ENCODE measurements at regions not wholly inside any gene's neighbourhood (a gene's known extent, or its start where the extent isn't known, plus 50 kb on each side); places are given as distances from the start of the nearest gene placed in this dataset.

GRCh38 chr13:69458013-69458412 is 649.6 kb upstream of the ATXN8OS start:
- Histone ChIP-seq H3K36me3 (ENCODE audit: control insufficient read depth in 2 of 2, insufficient read depth in 1 of 2, low read length in 2 of 2) (no peaks in the 10 kb centered on the region), H3K27ac (ENCODE audit: extremely low read depth, low read depth, low read length) (no peak overlapping the region), H3K4me3 (ENCODE audit: low read depth, low read length) (no peak overlapping the region), H3K4me1 (ENCODE audit: control insufficient read depth, insufficient read depth, low read length) (no peaks in the 10 kb centered on the region), H3K9me3 (ENCODE audit: control insufficient read depth, insufficient read depth, low read depth, low read length) (no peaks in the 10 kb centered on the region)
- ChIA-PET CTCF (no interaction called here), POLR2A (no interaction called here)
- TF ChIP-seq ZBTB21 (tag by site-specific recombination; IDR thresholded peaks at IDR 0.05) = no peak
- no peak for TF ChIP-seq YY2 (tag by site-specific recombination; IDR thresholded peaks at IDR 0.05)
- no peak for TF ChIP-seq ZNF311 (tag by site-specific recombination; IDR thresholded peaks at IDR 0.05; ENCODE audit: borderline replicate concordance)
- no peak for TF ChIP-seq ZNF157 (tag by site-specific recombination; IDR thresholded peaks at IDR 0.05)
- TF ChIP-seq TCF7L2 (IDR thresholded peaks at IDR 0.05; ENCODE audit: borderline replicate concordance, low read depth, low read length) = peak; percentile 72
- TF ChIP-seq ZNF132 (tag by site-specific recombination; IDR thresholded peaks at IDR 0.05; ENCODE audit: borderline replicate concordance) = no peak
- no peak for TF ChIP-seq ZNF629 (tag by site-specific recombination; IDR thresholded peaks at IDR 0.05)
- TF ChIP-seq ZNF660 (tag by site-specific recombination; IDR thresholded peaks at IDR 0.05) = no peak

DNA sequence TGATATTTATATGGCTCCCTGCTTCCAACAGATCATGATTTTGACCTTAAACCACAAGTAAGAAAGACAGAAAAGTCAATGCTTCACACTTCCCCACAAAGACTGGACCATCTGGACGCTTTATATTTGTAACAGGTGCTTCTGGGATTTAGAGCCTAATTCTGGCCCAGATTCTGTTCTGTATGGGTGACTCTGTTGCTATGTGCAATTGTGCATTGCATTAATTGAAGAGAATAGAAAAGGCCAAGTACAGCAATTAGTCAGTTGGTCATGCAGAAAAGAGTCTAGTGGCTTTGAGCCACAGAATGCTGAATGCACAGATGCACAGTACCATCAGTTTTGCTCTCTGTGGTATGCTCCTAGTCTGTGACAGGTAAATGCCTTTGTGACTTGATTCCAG is 657.4 kb upstream of the ATXN8OS start:
- TF ChIP-seq WT1 (tag by site-specific recombination; IDR thresholded peaks at IDR 0.05) = no peak
- TF ChIP-seq, protein P1, sequence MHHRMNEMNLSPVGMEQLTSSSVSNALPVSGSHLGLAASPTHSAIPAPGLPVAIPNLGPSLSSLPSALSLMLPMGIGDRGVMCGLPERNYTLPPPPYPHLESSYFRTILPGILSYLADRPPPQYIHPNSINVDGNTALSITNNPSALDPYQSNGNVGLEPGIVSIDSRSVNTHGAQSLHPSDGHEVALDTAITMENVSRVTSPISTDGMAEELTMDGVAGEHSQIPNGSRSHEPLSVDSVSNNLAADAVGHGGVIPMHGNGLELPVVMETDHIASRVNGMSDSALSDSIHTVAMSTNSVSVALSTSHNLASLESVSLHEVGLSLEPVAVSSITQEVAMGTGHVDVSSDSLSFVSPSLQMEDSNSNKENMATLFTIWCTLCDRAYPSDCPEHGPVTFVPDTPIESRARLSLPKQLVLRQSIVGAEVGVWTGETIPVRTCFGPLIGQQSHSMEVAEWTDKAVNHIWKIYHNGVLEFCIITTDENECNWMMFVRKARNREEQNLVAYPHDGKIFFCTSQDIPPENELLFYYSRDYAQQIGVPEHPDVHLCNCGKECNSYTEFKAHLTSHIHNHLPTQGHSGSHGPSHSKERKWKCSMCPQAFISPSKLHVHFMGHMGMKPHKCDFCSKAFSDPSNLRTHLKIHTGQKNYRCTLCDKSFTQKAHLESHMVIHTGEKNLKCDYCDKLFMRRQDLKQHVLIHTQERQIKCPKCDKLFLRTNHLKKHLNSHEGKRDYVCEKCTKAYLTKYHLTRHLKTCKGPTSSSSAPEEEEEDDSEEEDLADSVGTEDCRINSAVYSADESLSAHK (tag by site-specific recombination; IDR thresholded peaks at IDR 0.05) = no peak
- ChIA-PET POLR2A (no interaction called here), CTCF (interaction anchor here (0.6 kb wide), 1 partner anchor 683 kb away, joined by 3 read pairs; no protein-coding TSS in a partner anchor)
- Histone ChIP-seq H3K36me3 (ENCODE audit: control insufficient read depth in 2 of 2, insufficient read depth in 1 of 2, low read length in 2 of 2) (no peaks in the 10 kb centered on the region), H3K4me1 (ENCODE audit: control insufficient read depth, insufficient read depth, low read length) (no peaks in the 10 kb centered on the region), H3K27ac (ENCODE audit: extremely low read depth, low read depth, low read length) (no peak overlapping the region), H3K4me3 (ENCODE audit: low read depth, low read length) (no peak overlapping the region), H3K9me3 (ENCODE audit: control insufficient read depth, insufficient read depth, low read depth, low read length) (no peaks in the 10 kb centered on the region)

DNA sequence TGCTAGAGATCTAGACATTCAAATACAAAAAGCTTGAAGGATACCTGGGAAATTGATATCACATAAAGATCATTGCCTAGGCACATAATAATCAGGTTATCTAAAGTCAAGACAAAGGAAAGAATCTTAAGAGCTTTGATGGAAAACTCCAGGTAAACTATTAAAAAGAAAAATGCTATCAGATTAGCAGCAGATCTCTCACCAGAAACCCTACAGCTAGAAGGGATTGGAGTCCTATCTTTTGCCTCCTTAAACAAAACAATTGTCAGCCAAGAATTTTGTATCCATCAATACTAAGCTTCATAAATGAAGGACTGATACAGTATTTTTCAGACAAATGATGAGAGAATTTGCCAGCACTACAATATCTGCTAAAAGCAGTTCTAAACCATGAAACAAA is 682.4 kb upstream of the ATXN8OS start:
- no peaks in the 10 kb centered on the region for H3K9me3 ChIP-seq (ENCODE audit: control insufficient read depth, insufficient read depth, low read depth, low read length)
- no peak overlapping the region for H3K27ac ChIP-seq (ENCODE audit: extremely low read depth, low read depth, low read length)
- peak; percentile 67; the same call in 1 of the 2 replicates for TF ChIP-seq TRIM28 (IDR thresholded peaks at IDR 0.05; ENCODE audit: borderline replicate concordance, low read length)
- TF ChIP-seq, protein P2, sequence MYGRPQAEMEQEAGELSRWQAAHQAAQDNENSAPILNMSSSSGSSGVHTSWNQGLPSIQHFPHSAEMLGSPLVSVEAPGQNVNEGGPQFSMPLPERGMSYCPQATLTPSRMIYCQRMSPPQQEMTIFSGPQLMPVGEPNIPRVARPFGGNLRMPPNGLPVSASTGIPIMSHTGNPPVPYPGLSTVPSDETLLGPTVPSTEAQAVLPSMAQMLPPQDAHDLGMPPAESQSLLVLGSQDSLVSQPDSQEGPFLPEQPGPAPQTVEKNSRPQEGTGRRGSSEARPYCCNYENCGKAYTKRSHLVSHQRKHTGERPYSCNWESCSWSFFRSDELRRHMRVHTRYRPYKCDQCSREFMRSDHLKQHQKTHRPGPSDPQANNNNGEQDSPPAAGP (tag by site-specific recombination; IDR thresholded peaks at IDR 0.05) = no peak
- TF ChIP-seq ZNF16 (tag by site-specific recombination; IDR thresholded peaks at IDR 0.05; ENCODE audit: low read depth) = no peak
- TF ChIP-seq ZNF76 (tag by site-specific recombination; IDR thresholded peaks at IDR 0.05; ENCODE audit: borderline replicate concordance, low read depth) = no peak
- peak; percentile 94 for TF ChIP-seq SETDB1 (IDR thresholded peaks at IDR 0.05; ENCODE audit: insufficient read length, low read length)
- ChIA-PET POLR2A (no interaction called here), CTCF (no interaction called here)
- no peak overlapping the region for H3K4me3 ChIP-seq (ENCODE audit: low read depth, low read length)
- no peaks in the 10 kb centered on the region for H3K36me3 ChIP-seq (ENCODE audit: control insufficient read depth in 2 of 2, insufficient read depth in 1 of 2, low read length in 2 of 2)
- no peaks in the 10 kb centered on the region for H3K4me1 ChIP-seq (ENCODE audit: control insufficient read depth, insufficient read depth, low read length)

DNA sequence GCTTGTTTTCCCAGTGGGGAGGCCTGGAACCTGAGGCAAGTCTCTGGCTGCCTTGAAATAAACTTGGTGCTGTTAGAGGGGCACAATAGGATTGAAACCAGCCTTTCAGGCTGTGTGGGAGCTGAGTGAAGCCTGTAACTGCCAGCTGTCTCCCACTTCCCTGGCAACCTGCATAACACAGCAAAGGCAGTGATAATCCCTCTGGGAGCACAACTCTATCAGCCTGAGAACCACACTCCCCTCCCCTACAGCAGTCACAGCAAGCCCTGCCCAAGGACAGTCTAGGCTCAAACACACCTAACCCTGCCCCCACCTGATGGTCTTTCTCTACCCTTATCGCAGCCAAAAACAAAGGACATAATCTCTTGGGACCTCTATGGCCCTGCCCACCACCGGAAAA is 683.8 kb upstream of the ATXN8OS start:
- no peaks in the 10 kb centered on the region for H3K36me3 ChIP-seq (ENCODE audit: control insufficient read depth in 2 of 2, insufficient read depth in 1 of 2, low read length in 2 of 2)
- no peak overlapping the region for H3K27ac ChIP-seq (ENCODE audit: extremely low read depth, low read depth, low read length)
- H3K4me1 ChIP-seq (ENCODE audit: control insufficient read depth, insufficient read depth, low read length) = no peaks in the 10 kb centered on the region
- CTCF ChIA-PET = interaction anchor here (0.7 kb wide), 2 partner anchors 13 to 38 kb away, joined by 3 to 4 read pairs; no protein-coding TSS in a partner anchor
- POLR2A ChIA-PET = no interaction called here
- H3K4me3 ChIP-seq (ENCODE audit: low read depth, low read length) = no peak overlapping the region
- H3K9me3 ChIP-seq (ENCODE audit: control insufficient read depth, insufficient read depth, low read depth, low read length) = no peaks in the 10 kb centered on the region
- TF ChIP-seq ZBTB8A (tag by site-specific recombination; IDR thresholded peaks at IDR 0.05) (no peak), ZNF132 (tag by site-specific recombination; IDR thresholded peaks at IDR 0.05; ENCODE audit: borderline replicate concordance) (no peak), RBAK (tag by site-specific recombination; IDR thresholded peaks at IDR 0.05) (no peak), KLF8 (tag by site-specific recombination; IDR thresholded peaks at IDR 0.05) (no peak), ZNF830 (tag by site-specific recombination; IDR thresholded peaks at IDR 0.05; ENCODE audit: low read depth) (no peak), ZNF501 (tag by site-specific recombination; IDR thresholded peaks at IDR 0.05) (no peak), ZNF626 (tag by site-specific recombination; IDR thresholded peaks at IDR 0.05) (no peak), ZNF747 (tag by site-specific recombination; IDR thresholded peaks at IDR 0.05) (no peak), ZNF274 (IDR thresholded peaks at IDR 0.05; ENCODE audit: low read length) (no peak), ZNF274 (tag by site-specific recombination; IDR thresholded peaks at IDR 0.05; ENCODE audit: borderline replicate concordance) (no peak), YY2 (tag by site-specific recombination; IDR thresholded peaks at IDR 0.05) (no peak), ZNF184 (tag by site-specific recombination; IDR thresholded peaks at IDR 0.05) (no peak), ZNF792 (tag by site-specific recombination; IDR thresholded peaks at IDR 0.05) (no peak), ZNF658 (tag by site-specific recombination; IDR thresholded peaks at IDR 0.05) (no peak), MEIS1 (CRISPR knock-in tag; IDR thresholded peaks at IDR 0.05; ENCODE audit: borderline replicate concordance) (no peak)
